Brain microvascular endothelial cell (primary cell): ENCODE measurements at regions not wholly inside any gene's neighbourhood (a gene's known extent, or its start where the extent isn't known, plus 50 kb on each side); places are given as distances from the start of the nearest gene placed in this dataset.

Experiments
- DNase-seq: peaks from one replicate; pipeline ENCODE4 v3.0.0-alpha.2; 2020
- H3K27ac ChIP-seq: fragments of 250-450 bp; sonication (Bioruptor Pico); 2 replicates; pipeline ENCODE4 v1.5.1; 2020; ENCODE audit warnings: mild to moderate bottlenecking, moderate library complexity
- H3K27me3 ChIP-seq: fragments of 250-450 bp; sonication (Bioruptor Pico); replicated peaks from 2 replicates; pipeline ENCODE4 v1.5.1; 2020; ENCODE audit warnings: mild to moderate bottlenecking
- H3K36me3 ChIP-seq: fragments of 250-450 bp; sonication (Bioruptor Pico); replicated peaks from 2 replicates; pipeline ENCODE4 v1.5.1; 2020; ENCODE audit warnings: mild to moderate bottlenecking
- H3K4me3 ChIP-seq: 2 replicates; pipeline ENCODE4 v1.5.1; 2011; ENCODE audit warnings: low read depth, mild to moderate bottlenecking, control low read depth, low read length, moderate library complexity
- in situ Hi-C: cut with HindIII; loops from 2 replicates; pipeline ENCODE4 v1.10.0; 2017; ENCODE audit warnings: low sequenced_read_pairs, low pct_ligation_motif_present
- TF ChIP-seq, protein P1 (sequence below): IDR thresholded peaks from 2 replicates; pipeline ENCODE4 v1.5.1; 2011; ENCODE audit warnings: low read depth, mild to moderate bottlenecking, moderate library complexity, low read length, control low read depth, inconsistent platforms; ENCODE audit errors: missing control alignments

DNA sequence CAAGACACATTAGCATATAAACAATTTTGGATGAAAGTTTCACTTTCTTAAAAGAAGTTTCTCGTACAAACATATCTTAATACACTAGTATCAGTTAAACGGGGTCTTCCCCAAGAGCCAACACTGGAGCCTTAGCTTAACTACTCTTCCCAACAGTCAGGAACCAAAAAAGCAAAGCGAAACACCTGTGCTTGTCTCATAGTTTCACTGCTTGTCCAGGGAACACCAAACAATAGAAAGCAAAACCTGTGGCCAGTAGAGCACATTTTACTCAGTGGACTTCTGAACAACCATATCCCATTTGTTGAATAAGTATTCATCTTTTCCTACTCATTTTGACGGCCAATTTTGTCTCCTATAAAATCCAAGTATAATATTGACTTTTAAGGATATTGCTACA is 391.4 kb downstream of the ELAVL2 start:
- Histone ChIP-seq H3K4me3 (no peak overlapping the region), H3K27ac (no peak overlapping the region), H3K36me3 (no peaks in the 10 kb centered on the region), H3K27me3 (no peaks in the 10 kb centered on the region)
- in situ Hi-C loops = no loop called here
- DNase-seq = no peak
- TF ChIP-seq, protein P1, sequence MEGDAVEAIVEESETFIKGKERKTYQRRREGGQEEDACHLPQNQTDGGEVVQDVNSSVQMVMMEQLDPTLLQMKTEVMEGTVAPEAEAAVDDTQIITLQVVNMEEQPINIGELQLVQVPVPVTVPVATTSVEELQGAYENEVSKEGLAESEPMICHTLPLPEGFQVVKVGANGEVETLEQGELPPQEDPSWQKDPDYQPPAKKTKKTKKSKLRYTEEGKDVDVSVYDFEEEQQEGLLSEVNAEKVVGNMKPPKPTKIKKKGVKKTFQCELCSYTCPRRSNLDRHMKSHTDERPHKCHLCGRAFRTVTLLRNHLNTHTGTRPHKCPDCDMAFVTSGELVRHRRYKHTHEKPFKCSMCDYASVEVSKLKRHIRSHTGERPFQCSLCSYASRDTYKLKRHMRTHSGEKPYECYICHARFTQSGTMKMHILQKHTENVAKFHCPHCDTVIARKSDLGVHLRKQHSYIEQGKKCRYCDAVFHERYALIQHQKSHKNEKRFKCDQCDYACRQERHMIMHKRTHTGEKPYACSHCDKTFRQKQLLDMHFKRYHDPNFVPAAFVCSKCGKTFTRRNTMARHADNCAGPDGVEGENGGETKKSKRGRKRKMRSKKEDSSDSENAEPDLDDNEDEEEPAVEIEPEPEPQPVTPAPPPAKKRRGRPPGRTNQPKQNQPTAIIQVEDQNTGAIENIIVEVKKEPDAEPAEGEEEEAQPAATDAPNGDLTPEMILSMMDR = no peak

DNA sequence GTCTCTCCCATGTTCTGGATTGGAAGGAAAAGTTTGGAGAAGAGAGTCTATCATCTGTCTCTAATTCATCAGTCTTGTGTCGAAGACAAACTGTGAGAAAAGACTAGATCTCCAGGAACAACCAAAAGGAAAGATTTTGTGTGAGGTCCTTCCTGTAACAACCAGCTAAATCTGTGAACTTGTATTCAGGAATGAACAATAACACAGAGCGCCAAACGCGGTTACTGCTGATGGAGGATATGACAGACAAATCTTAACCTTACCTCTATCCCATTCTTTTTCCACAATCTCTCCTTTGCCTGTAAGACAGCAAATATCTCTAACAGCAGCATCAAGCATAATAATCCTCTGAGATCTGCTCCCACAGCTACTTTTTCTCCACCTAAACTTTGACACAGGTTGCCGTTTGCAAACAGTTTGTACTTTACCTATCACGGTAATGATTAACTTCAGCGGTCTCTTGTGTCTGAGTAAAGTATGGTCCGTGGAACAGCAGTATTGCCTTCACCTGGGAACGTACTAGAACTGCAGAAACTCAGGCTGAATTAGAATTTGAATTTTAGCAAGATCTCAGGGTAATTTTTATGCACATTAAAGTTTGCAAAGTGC is 387.6 kb downstream of the ELAVL2 start:
- no peak for DNase-seq
- Histone ChIP-seq H3K27me3 (no peaks in the 10 kb centered on the region), H3K27ac (no peak overlapping the region), H3K4me3 (no peak overlapping the region), H3K36me3 (no peaks in the 10 kb centered on the region)
- in situ Hi-C loops = no loop called here
- TF ChIP-seq, protein P1 = no peak

DNA sequence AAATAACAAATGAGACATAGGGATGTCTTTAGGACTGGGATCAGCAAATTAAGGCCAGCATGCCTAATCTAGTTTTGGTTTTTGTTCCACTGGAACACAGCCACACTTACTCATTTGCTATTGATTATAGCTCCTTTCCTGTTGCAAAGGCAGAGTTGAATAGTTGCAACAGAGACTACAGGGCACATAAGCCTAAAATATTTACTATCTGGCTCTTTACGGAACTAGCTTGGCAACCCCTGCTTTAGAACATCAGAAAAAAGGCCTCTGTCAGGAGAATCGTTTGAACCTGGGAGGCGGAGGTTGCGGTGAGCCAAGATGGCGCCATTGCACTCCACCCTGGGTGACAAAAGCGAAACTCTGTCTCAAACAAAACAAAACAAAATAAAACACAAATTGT is 384.8 kb downstream of the ELAVL2 start:
- no peak overlapping the region for H3K27ac ChIP-seq
- H3K36me3 ChIP-seq = no peaks in the 10 kb centered on the region
- no peak overlapping the region for H3K4me3 ChIP-seq
- in situ Hi-C loops = no loop called here
- no peaks in the 10 kb centered on the region for H3K27me3 ChIP-seq
- TF ChIP-seq, protein P1 = no peak
- DNase-seq = no peak

DNA sequence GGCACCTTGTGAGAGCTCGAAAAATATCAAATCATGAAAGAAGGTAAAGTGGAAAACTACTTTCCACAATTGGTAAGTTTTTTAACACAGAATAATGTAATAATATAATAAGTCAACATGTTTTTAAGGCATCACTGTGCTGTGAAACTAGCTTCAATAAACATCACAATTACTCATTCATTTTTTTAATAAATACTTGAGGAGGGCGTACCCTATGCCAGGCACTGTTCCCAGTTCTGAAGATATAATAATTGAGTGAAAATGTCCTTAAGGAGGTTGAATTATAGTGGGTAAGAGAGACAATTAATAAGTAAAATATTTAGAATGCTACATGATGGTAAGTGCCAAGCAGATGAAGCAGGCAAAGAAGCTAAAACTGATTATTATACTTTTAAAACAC is 381.4 kb downstream of the ELAVL2 start:
- Histone ChIP-seq H3K27me3 (no peaks in the 10 kb centered on the region), H3K36me3 (no peaks in the 10 kb centered on the region), H3K27ac (no peak overlapping the region), H3K4me3 (no peak overlapping the region)
- in situ Hi-C loops = no loop called here
- DNase-seq = no peak
- TF ChIP-seq, protein P1 = no peak

DNA sequence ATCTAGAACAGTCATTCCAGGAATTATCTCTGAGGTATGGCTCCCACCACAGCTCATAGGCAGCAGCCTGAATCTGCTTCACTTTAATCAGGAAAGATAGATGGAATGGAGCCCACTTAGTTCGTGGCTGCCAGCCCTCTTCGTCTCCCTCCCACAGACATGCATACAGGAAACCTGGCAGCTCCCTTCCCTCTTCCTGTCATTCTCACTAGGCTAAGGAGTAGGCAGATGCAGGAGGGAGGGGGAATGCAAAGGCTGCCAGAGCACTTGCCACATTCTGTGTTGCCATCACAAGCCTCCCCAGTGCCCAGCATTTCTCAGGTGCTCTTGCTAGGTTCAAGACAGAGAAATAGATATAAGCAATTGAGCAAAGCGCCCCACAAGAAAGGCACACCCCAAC is 378.9 kb downstream of the ELAVL2 start:
- Histone ChIP-seq H3K4me3 (no peak overlapping the region), H3K27me3 (no peaks in the 10 kb centered on the region), H3K36me3 (no peaks in the 10 kb centered on the region), H3K27ac (no peak overlapping the region)
- no peak for DNase-seq
- in situ Hi-C loops = no loop called here
- TF ChIP-seq, protein P1 = no peak

DNA sequence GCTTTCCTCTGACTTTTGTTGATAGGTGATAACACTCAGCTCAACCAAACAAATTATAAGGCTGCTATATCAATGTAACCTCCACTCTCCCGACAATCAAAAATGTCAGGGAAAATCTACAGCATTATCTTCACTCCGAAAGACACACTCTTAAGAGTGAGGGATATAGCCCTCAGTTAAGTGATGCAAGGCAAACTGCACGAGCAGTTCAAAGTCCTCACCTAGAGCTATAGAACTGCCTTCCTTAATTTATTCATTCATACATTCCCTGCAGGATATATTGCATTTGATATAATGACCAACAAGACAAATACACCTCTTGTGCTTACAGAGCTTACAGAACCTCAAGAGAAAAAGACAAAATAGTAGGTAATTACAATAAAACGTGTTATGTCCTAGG is 378.1 kb downstream of the ELAVL2 start:
- TF ChIP-seq, protein P1 = no peak
- no peak overlapping the region for H3K4me3 ChIP-seq
- H3K36me3 ChIP-seq = no peaks in the 10 kb centered on the region
- H3K27me3 ChIP-seq = no peaks in the 10 kb centered on the region
- no peak for DNase-seq
- no peak overlapping the region for H3K27ac ChIP-seq
- in situ Hi-C loops = no loop called here
